ENCODE measurements at regions not wholly inside any gene's neighbourhood (a gene's known extent, or its start where the extent isn't known, plus 50 kb on each side); places are given as distances from the start of the nearest gene placed in this dataset.
"Not testable (repeated sequence)": the region's sequence is repeated elsewhere in the genome, so short reads cannot be mapped to it uniquely, and the experiment has no call there.

DNA sequence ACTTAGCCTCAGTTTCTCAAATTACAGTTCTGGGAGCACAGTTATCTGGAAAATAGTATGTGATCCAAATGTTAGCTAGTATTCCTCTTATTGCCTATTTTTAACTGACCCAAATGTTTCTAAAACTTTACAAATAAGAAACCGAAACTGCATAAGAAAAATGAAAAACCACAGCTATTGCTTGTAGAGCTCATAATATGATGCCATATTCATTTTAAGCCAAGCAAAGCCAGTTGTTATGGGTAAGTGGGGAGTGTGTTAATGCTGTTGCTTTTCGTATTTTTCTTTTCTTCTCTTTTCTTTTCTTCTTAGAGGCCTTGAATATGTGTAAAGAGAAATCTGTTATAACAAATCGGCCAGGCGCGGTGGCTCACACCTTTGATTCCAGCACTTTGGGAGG, 447.4 kb upstream of the TUSC1 start:
- Histone ChIP-seq H2AFZ (ENCODE audit: low read length) (no peak overlapping the region), H3K36me3 (ENCODE audit: insufficient read depth, low read length) (no peaks in the 10 kb centered on the region), H3K9me3 (ENCODE audit: insufficient read depth, low read depth, low read length) (no peaks in the 10 kb centered on the region), H3K9ac (ENCODE audit: low read depth, low read length, poor library complexity, severe bottlenecking) (no peak overlapping the region), H3F3A (ENCODE audit: low read depth) (no peaks in the 10 kb centered on the region), H3K79me2 (ENCODE audit: insufficient read depth, low read length) (no peaks in the 10 kb centered on the region), H3K9me2 (replicated peaks; ENCODE audit: low read depth, low read length) (no peaks in the 10 kb centered on the region), H3K4me1 (ENCODE audit: insufficient read depth, low read length, poor library complexity, severe bottlenecking) (no peaks in the 10 kb centered on the region), H4K20me1 (ENCODE audit: insufficient read depth, low read length, poor library complexity, severe bottlenecking) (no peaks in the 10 kb centered on the region), H3K4me3 (ENCODE audit: low read length, poor library complexity, severe bottlenecking) (no peak overlapping the region), H3K4me2 (ENCODE audit: low read depth, low read length, poor library complexity, severe bottlenecking) (no peak overlapping the region), H3K27me3 (ENCODE audit: insufficient read depth, low read length, poor library complexity, severe bottlenecking) (no peaks in the 10 kb centered on the region)
- TF ChIP-seq CTCF (conservative IDR thresholded peaks at IDR 0.05; ENCODE audit: low read length) = no peak
- no peak for TF ChIP-seq EZH2phosphoT487 (IDR thresholded peaks at IDR 0.05; ENCODE audit: borderline replicate concordance)

DNA sequence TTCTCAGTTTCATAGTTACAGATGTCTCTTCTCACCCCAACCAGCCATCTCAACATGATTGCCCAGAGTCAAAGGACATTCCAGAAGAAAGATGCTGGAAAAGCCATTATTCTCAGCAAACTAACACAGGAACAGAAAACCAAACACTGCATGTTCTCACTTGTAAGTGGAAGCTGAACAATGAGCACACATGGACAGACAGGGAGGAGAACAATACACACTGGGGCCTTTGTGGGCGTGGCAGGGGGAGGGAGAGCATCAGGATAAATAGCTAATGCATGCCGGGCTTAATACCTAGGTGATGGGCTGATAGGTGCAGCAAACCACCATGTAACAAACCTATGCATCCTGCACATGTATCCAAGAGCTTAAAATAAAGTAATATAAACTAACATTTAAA, 437.8 kb upstream of the TUSC1 start:
- H3K9ac ChIP-seq (ENCODE audit: low read depth, low read length, poor library complexity, severe bottlenecking); H3K9me2 ChIP-seq (replicated peaks; ENCODE audit: low read depth, low read length); H2AFZ ChIP-seq (ENCODE audit: low read length); H3K79me2 ChIP-seq (ENCODE audit: insufficient read depth, low read length); H3K27me3 ChIP-seq (ENCODE audit: insufficient read depth, low read length, poor library complexity, severe bottlenecking); H3K9me3 ChIP-seq (ENCODE audit: insufficient read depth, low read depth, low read length); H3K4me3 ChIP-seq (ENCODE audit: low read length, poor library complexity, severe bottlenecking); H3K4me2 ChIP-seq (ENCODE audit: low read depth, low read length, poor library complexity, severe bottlenecking); H3F3A ChIP-seq (ENCODE audit: low read depth); H3K36me3 ChIP-seq (ENCODE audit: insufficient read depth, low read length); H4K20me1 ChIP-seq (ENCODE audit: insufficient read depth, low read length, poor library complexity, severe bottlenecking); H3K4me1 ChIP-seq (ENCODE audit: insufficient read depth, low read length, poor library complexity, severe bottlenecking): not testable (repeated sequence)

- Histone ChIP-seq H3K4me2 (ENCODE audit: low read depth, low read length, poor library complexity, severe bottlenecking) (no peak overlapping the region), H3K9me3 (ENCODE audit: insufficient read depth, low read depth, low read length) (no peaks in the 10 kb centered on the region)
- TF ChIP-seq CTCF (conservative IDR thresholded peaks at IDR 0.05; ENCODE audit: low read length) = no peak
- no peak for TF ChIP-seq EZH2phosphoT487 (IDR thresholded peaks at IDR 0.05; ENCODE audit: borderline replicate concordance)
These were observed 434.5 kb upstream of the TUSC1 start for GRCh38 chr9:26112724-26113123.

DNA sequence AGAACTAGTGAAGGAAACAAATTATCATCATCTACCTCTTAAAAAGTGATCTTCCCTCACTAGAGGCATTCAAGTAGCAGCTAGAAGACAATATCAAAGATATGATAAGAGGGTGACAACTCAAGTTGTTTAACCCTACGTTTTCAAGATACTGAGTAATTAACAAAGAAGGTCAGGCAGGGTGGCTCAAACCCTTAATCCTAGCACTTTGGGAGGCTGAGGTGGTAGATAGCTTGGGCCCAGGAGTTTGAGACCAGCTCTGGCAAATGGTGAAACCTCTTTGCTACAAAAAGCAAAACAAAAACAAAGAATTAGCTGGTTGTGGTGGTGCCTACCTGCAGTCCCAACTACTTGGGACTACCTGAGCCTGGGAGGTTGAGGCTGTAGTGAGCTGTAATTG, 408.2 kb upstream of the TUSC1 start:
- TF ChIP-seq EZH2phosphoT487 (IDR thresholded peaks at IDR 0.05; ENCODE audit: borderline replicate concordance) (no peak), CTCF (conservative IDR thresholded peaks at IDR 0.05; ENCODE audit: low read length) (no peak)
- H3K27me3 ChIP-seq (ENCODE audit: insufficient read depth, low read length, poor library complexity, severe bottlenecking) = no peaks in the 10 kb centered on the region
- no peak overlapping the region for H3K9ac ChIP-seq (ENCODE audit: low read depth, low read length, poor library complexity, severe bottlenecking)
- no peaks in the 10 kb centered on the region for H3K79me2 ChIP-seq (ENCODE audit: insufficient read depth, low read length)
- no peaks in the 10 kb centered on the region for H3K9me3 ChIP-seq (ENCODE audit: insufficient read depth, low read depth, low read length)
- no peaks in the 10 kb centered on the region for H3K4me1 ChIP-seq (ENCODE audit: insufficient read depth, low read length, poor library complexity, severe bottlenecking)
- no peaks in the 10 kb centered on the region for H4K20me1 ChIP-seq (ENCODE audit: insufficient read depth, low read length, poor library complexity, severe bottlenecking)
- H3K4me2 ChIP-seq (ENCODE audit: low read depth, low read length, poor library complexity, severe bottlenecking) = no peak overlapping the region
- H3F3A ChIP-seq (ENCODE audit: low read depth) = no peaks in the 10 kb centered on the region
- no peak overlapping the region for H3K4me3 ChIP-seq (ENCODE audit: low read length, poor library complexity, severe bottlenecking)
- H3K9me2 ChIP-seq (replicated peaks; ENCODE audit: low read depth, low read length) = no peaks in the 10 kb centered on the region
- H2AFZ ChIP-seq (ENCODE audit: low read length) = no peak overlapping the region
- no peaks in the 10 kb centered on the region for H3K36me3 ChIP-seq (ENCODE audit: insufficient read depth, low read length)

More at GRCh38 chr9:26112724-26113123, 434.5 kb upstream of the TUSC1 start:
- no peaks in the 10 kb centered on the region for H3K36me3 ChIP-seq (ENCODE audit: insufficient read depth, low read length)
- no peaks in the 10 kb centered on the region for H3K27me3 ChIP-seq (ENCODE audit: insufficient read depth, low read length, poor library complexity, severe bottlenecking)
- H2AFZ ChIP-seq (ENCODE audit: low read length) = no peak overlapping the region
- H3K4me1 ChIP-seq (ENCODE audit: insufficient read depth, low read length, poor library complexity, severe bottlenecking) = no peaks in the 10 kb centered on the region
- no peaks in the 10 kb centered on the region for H3K79me2 ChIP-seq (ENCODE audit: insufficient read depth, low read length)
- H4K20me1 ChIP-seq (ENCODE audit: insufficient read depth, low read length, poor library complexity, severe bottlenecking) = no peaks in the 10 kb centered on the region
- no peaks in the 10 kb centered on the region for H3F3A ChIP-seq (ENCODE audit: low read depth)
- no peaks in the 10 kb centered on the region for H3K9me2 ChIP-seq (replicated peaks; ENCODE audit: low read depth, low read length)
- no peak overlapping the region for H3K9ac ChIP-seq (ENCODE audit: low read depth, low read length, poor library complexity, severe bottlenecking)
- no peak overlapping the region for H3K4me3 ChIP-seq (ENCODE audit: low read length, poor library complexity, severe bottlenecking)
